HCT116 (cell line): ENCODE measurements at regions not wholly inside any gene's neighbourhood (a gene's known extent, or its start where the extent isn't known, plus 50 kb on each side); places are given as distances from the start of the nearest gene placed in this dataset.

Experiments used
- ATF3 ChIP-seq: IDR thresholded peaks from 2 replicates; pipeline ENCODE4 v1.6.1; 2012
- EZH2 ChIP-seq: fragments of 200-600 bp; sonication (generic); IDR thresholded peaks from 2 replicates; pipeline ENCODE4 v1.6.1; 2017; ENCODE audit warnings: antibody characterized with exemption, mixed run types

- TF ChIP-seq ATF3 (no peak), EZH2 (no peak)
Measured at GRCh38 chrX:94089149-94089548, 415.1 kb downstream of the FAM133A start.
